ENCODE measurements at regions not wholly inside any gene's neighbourhood (a gene's known extent, or its start where the extent isn't known, plus 50 kb on each side); places are given as distances from the start of the nearest gene placed in this dataset.

- DNase-seq, result peak; percentile 65 to 87 (median 68)
Measured at GRCh38 chr2:129877289-129877741, 102.2 kb upstream of the RAB6C start.

- DNase-seq, result peak in 1 of 5 experiments; percentile 27
Measured at GRCh38 chr2:129877795-129878775, 101.4 kb upstream of the RAB6C start.

- no peak for DNase-seq
Measured at GRCh38 chr2:129879614-129880180, 99.8 kb upstream of the RAB6C start.

GRCh38 chr2:129880309-129880708 is 99.2 kb upstream of the RAB6C start:
- no peak for DNase-seq

- no peak for DNase-seq
Measured at GRCh38 chr2:129880971-129881370, 98.5 kb upstream of the RAB6C start.

- no peak for DNase-seq
Measured at GRCh38 chr2:129881786-129882396, 97.6 kb upstream of the RAB6C start.

- no peak for DNase-seq
Measured at GRCh38 chr2:129882476-129882875, 97.0 kb upstream of the RAB6C start.

- no peak for DNase-seq
Measured at GRCh38 chr2:129883121-129883520, 96.3 kb upstream of the RAB6C start.

GRCh38 chr2:129884221-129884786 is 95.2 kb upstream of the RAB6C start:
- no peak for DNase-seq

- DNase-seq, result no peak
Measured at GRCh38 chr2:129885735-129886134, 93.7 kb upstream of the RAB6C start.

- DNase-seq, result no peak
Measured at GRCh38 chr2:129887688-129888266, 91.7 kb upstream of the RAB6C start.

GRCh38 chr2:129888461-129888860 is 91.0 kb upstream of the RAB6C start:
- DNase-seq, result no peak

- DNase-seq, result no peak
Measured at GRCh38 chr2:129888896-129889295, 90.6 kb upstream of the RAB6C start.

GRCh38 chr2:129891341-129892320 is 87.8 kb upstream of the RAB6C start:
- no peak for DNase-seq

- no peak for DNase-seq
Measured at GRCh38 chr2:129892360-129892759, 87.1 kb upstream of the RAB6C start.

- DNase-seq, result no peak
Measured at GRCh38 chr2:129892773-129893172, 86.7 kb upstream of the RAB6C start.

- no peak for DNase-seq
Measured at GRCh38 chr2:129893244-129893643, 86.2 kb upstream of the RAB6C start.

- no peak for DNase-seq
Measured at GRCh38 chr2:129894616-129895015, 84.8 kb upstream of the RAB6C start.

- DNase-seq, result no peak
Measured at GRCh38 chr2:129895061-129895460, 84.4 kb upstream of the RAB6C start.

GRCh38 chr2:129895526-129896082 is 83.9 kb upstream of the RAB6C start:
- DNase-seq, result no peak

Data from T-helper 2 cell (primary cell).